Fibroblast of mammary gland (primary cell): ENCODE measurements at regions not wholly inside any gene's neighbourhood (a gene's known extent, or its start where the extent isn't known, plus 50 kb on each side); places are given as distances from the start of the nearest gene placed in this dataset.
"Not testable (repeated sequence)": the region's sequence is repeated elsewhere in the genome, so short reads cannot be mapped to it uniquely, and the experiment has no call there.

Experiments used
- DNase-seq: peaks from one replicate; pipeline ENCODE4 v3.0.0-alpha.2; 2010; ENCODE audit warnings: low read depth
- H3K4me3 ChIP-seq: 2 replicates; pipeline ENCODE4 v1.5.1; 2011; ENCODE audit warnings: low read depth, mild to moderate bottlenecking, low read length, moderate library complexity; ENCODE audit not compliant: control insufficient read depth
- CTCF ChIP-seq: conservative IDR thresholded peaks from 2 replicates; pipeline ENCODE4 v1.5.1; 2011; ENCODE audit warnings: low read depth, low read length, inconsistent platforms; ENCODE audit not compliant: control insufficient read depth, insufficient read depth

- no peak for TF ChIP-seq CTCF
- no peak for DNase-seq
- H3K4me3 ChIP-seq = no peak overlapping the region
These were observed 247.5 kb downstream of the CRLF2 start for GRCh38 chrX:964831-965416.

- DNase-seq = no peak
- TF ChIP-seq CTCF = no peak
These were observed 251.6 kb downstream of the CRLF2 start for GRCh38 chrX:960821-961220.

GRCh38 chrX:959595-959994, 252.9 kb downstream of the CRLF2 start:
- no peak for TF ChIP-seq CTCF
- H3K4me3 ChIP-seq = no peak overlapping the region
- DNase-seq = no peak

More at GRCh38 chrX:960821-961220, 251.6 kb downstream of the CRLF2 start:
- no peak overlapping the region for H3K4me3 ChIP-seq

GRCh38 chrX:955168-955781, 257.2 kb downstream of the CRLF2 start:
- not testable (repeated sequence) for H3K4me3 ChIP-seq, DNase-seq

GRCh38 chrX:953879-954482, 258.5 kb downstream of the CRLF2 start:
- no peak overlapping the region for H3K4me3 ChIP-seq
- DNase-seq = no peak
- no peak for TF ChIP-seq CTCF

- no peak for TF ChIP-seq CTCF
- no peak for DNase-seq
- no peak overlapping the region for H3K4me3 ChIP-seq
These were observed 259.6 kb downstream of the CRLF2 start for GRCh38 chrX:952816-953215.

- DNase-seq, H3K4me3 ChIP-seq: not testable (repeated sequence)
These were observed 265.2 kb downstream of the CRLF2 start for GRCh38 chrX:947262-947661.
